ENCODE measurements at regions not wholly inside any gene's neighbourhood (a gene's known extent, or its start where the extent isn't known, plus 50 kb on each side); places are given as distances from the start of the nearest gene placed in this dataset.

DNA sequence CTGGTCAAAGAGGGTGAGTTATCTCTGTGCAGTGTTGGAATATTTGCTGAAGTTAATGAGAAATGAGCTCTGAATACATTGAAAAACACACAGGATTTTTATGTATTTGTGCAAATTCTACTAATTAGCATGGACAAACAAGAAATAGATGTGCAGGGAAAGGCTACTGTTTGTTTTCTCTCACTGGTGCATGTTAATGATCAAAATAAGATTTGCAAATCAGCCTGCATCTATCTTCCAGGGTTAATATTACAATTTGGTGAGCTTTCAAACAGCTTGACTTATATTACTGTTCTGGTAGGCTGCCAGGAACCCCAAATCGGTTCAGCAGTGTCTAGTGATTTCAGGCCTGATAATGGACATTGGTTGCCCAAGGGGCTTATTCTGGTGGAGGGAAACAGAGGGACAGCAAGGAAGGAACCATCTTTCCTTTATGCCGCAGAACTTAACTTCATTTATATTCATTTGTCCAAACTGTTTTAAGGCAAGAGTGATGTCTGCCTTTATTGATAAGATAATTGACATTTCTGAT lies 93.8 kb upstream of the REG3A start:
- no peak overlapping the region for H3K27ac ChIP-seq (ENCODE audit: low read depth, low read length)
- H3K9me3 ChIP-seq (ENCODE audit: control insufficient read depth, insufficient read depth, low read length): peaks cover 8% of the 10 kb centered on the region; the same call in 1 of the 2 replicates
- H3K4me3 ChIP-seq (ENCODE audit: low read depth, low read length): no peak overlapping the region
- ChIA-PET CTCF (no interaction called here), POLR2A (no interaction called here)
- TF ChIP-seq CTCF (IDR thresholded peaks at IDR 0.05; ENCODE audit: low read depth, low read length): no peak
- no peaks in the 10 kb centered on the region for H3K27me3 ChIP-seq (ENCODE audit: control insufficient read depth, insufficient read depth, low read length)
- DNase-seq (ENCODE audit: low read depth, low spot score): no peak

- H3K27me3 ChIP-seq (ENCODE audit: control insufficient read depth, insufficient read depth, low read length): no peaks in the 10 kb centered on the region
- no peak for TF ChIP-seq CTCF (IDR thresholded peaks at IDR 0.05; ENCODE audit: low read depth, low read length)
- H3K9me3 ChIP-seq (ENCODE audit: control insufficient read depth, insufficient read depth, low read length): peaks cover 8% of the 10 kb centered on the region; the same call in 1 of the 2 replicates
- H3K4me3 ChIP-seq (ENCODE audit: low read depth, low read length): no peak overlapping the region
- ChIA-PET CTCF (no interaction called here), POLR2A (no interaction called here)
- no peak overlapping the region for H3K27ac ChIP-seq (ENCODE audit: low read depth, low read length)
- no peak for DNase-seq (ENCODE audit: low read depth, low spot score)
These were observed 91.1 kb upstream of the REG3A start for GRCh38 chr2:79250656-79251055.

- no peaks in the 10 kb centered on the region for H3K27me3 ChIP-seq (ENCODE audit: control insufficient read depth, insufficient read depth, low read length)
- ChIA-PET CTCF (no interaction called here), POLR2A (no interaction called here)
- TF ChIP-seq CTCF (IDR thresholded peaks at IDR 0.05; ENCODE audit: low read depth, low read length): no peak
- H3K4me3 ChIP-seq (ENCODE audit: low read depth, low read length): no peak overlapping the region
- no peak overlapping the region for H3K27ac ChIP-seq (ENCODE audit: low read depth, low read length)
- H3K9me3 ChIP-seq (ENCODE audit: control insufficient read depth, insufficient read depth, low read length): peaks cover 12% of the 10 kb centered on the region
- DNase-seq (ENCODE audit: low read depth, low spot score): no peak
These were observed 89.2 kb upstream of the REG3A start for GRCh38 chr2:79248776-79249175.

GRCh38 chr2:79235135-79235534 lies 75.6 kb upstream of the REG3A start:
- no peak for DNase-seq (ENCODE audit: low read depth, low spot score)
- ChIA-PET POLR2A (no interaction called here), CTCF (no interaction called here)

DNA sequence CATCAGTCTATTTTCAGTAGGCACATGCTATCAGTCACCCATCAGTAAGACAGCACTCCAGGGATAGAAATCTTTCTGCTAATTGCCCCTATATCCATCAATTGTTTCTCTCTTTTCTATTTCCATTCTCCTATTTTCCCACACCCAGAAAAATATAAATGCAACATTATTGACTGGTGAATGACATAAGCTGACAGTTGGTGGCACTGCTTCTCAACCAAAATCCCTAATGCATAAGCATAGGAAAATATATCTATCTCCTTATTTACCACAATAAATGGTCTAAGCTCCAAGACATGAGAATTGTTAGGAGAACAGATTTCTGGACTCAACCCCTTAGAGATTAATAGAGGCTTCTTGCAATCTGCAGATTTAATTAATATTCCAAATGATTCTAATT lies 64.0 kb upstream of the REG3A start:
- H3K4me3 ChIP-seq (ENCODE audit: low read depth, low read length): no peak overlapping the region
- DNase-seq (ENCODE audit: low read depth, low spot score): no peak
- TF ChIP-seq CTCF (IDR thresholded peaks at IDR 0.05; ENCODE audit: low read depth, low read length): no peak
- no peak overlapping the region for H3K27ac ChIP-seq (ENCODE audit: low read depth, low read length)
- ChIA-PET POLR2A (no interaction called here), CTCF (no interaction called here)
- peaks cover 9% of the 10 kb centered on the region; the same call in 1 of the 2 replicates for H3K9me3 ChIP-seq (ENCODE audit: control insufficient read depth, insufficient read depth, low read length)
- no peaks in the 10 kb centered on the region for H3K27me3 ChIP-seq (ENCODE audit: control insufficient read depth, insufficient read depth, low read length)

More at GRCh38 chr2:79235135-79235534, 75.6 kb upstream of the REG3A start:
- Histone ChIP-seq H3K9me3 (ENCODE audit: control insufficient read depth, insufficient read depth, low read length) (peaks cover 15% of the 10 kb centered on the region), H3K4me3 (ENCODE audit: low read depth, low read length) (no peak overlapping the region), H3K27me3 (ENCODE audit: control insufficient read depth, insufficient read depth, low read length) (no peaks in the 10 kb centered on the region), H3K27ac (ENCODE audit: low read depth, low read length) (no peak overlapping the region)
- TF ChIP-seq CTCF (IDR thresholded peaks at IDR 0.05; ENCODE audit: low read depth, low read length): no peak

Data from AG04450 (cell line).